ENCODE measurements at regions not wholly inside any gene's neighbourhood (a gene's known extent, or its start where the extent isn't known, plus 50 kb on each side); places are given as distances from the start of the nearest gene placed in this dataset.

GRCh38 chr14:71236487-71236886, 329.2 kb downstream of the PCNX1 start:
- TF ChIP-seq CTCF (IDR thresholded peaks at IDR 0.05; ENCODE audit: insufficient read depth, low read length), result no peak
- no peak for TF ChIP-seq GABPA (IDR thresholded peaks at IDR 0.05; ENCODE audit: low read depth)
